NCI-H2196 treated with DMSO at 0.1 percent for 48 hours (cell line): ENCODE measurements at regions not wholly inside any gene's neighbourhood (a gene's known extent, or its start where the extent isn't known, plus 50 kb on each side); places are given as distances from the start of the nearest gene placed in this dataset.
"Not testable (repeated sequence)": the region's sequence is repeated elsewhere in the genome, so short reads cannot be mapped to it uniquely, and the experiment has no call there.

Experiments
- DNase-seq: peaks from one replicate; lab custom pipeline; 2025; ENCODE audit not compliant: unreplicated experiment; lab: John Stamatoyannopoulos, UW

DNA sequence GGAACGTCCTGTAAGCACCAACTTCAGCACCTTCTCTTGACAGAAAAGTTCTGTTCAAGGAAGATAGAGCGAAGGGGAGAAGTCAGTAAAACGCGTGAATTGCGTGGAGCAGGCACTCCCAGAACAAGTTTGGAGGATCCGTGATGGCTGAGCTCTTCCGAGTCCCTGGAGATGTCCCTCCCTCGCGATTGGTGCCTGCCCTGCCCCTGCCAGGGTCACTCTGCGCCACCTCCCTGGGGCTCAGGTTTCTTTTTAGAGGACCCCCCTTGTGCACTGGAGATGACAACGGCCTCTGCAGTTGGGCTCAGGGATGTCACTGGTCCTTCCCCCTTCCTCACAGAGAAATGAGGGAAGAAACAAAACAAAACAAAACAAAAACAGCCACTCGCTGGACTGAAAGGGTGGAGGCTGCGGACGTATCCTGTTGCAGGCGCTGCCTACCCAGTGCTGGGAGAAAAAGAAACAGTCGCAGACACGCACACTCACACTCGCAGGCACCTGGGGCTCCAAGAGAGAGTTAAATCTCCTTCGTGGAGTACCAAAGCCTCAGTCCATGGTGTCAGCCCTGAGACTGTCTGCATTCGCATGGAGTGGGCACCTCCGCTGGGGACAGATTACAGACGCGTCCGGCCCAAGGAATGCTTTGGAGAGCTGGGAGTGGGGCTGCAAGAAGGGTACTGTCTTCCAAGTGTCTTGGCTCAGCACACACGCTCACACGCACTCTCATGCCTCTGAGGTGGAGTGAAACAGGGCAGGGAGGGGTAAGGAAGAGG lies 512.7 kb downstream of the SLCO4C1 start:
- DNase-seq = no peak

DNA sequence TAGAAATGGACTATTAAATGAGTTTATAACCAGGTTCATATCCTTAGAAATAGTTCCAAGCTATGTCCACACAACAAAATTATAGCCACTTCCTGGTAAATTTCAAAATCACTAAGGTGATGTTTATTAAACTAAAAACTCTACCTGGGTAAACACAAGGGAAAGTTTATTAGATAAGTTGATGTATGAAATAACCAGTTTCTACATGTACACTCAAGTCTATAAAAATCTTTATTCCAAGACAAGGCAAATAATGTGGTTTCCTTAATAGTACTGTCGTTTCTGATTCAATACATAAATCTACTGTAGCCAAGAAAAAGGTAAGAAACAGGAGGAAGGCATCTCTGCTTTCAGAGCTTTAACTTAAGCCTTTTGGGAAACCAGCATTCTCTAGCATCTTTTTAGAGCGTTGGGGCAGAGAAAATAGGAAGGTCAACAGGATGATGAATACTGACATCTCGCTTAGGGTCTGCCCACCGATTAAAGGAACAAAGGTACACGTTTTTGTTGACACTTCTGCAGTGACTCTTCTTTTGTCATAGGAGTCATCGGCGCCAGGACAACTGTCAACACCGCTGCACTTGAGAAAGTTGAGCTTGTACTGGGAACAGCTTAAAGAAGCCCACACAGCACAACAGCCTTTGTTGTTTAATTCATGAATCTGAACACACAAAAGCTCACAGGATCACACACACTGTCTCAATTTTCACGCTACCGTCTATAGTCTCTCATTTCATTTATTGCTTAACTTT lies 513.6 kb downstream of the SLCO4C1 start:
- no peak for DNase-seq

DNA sequence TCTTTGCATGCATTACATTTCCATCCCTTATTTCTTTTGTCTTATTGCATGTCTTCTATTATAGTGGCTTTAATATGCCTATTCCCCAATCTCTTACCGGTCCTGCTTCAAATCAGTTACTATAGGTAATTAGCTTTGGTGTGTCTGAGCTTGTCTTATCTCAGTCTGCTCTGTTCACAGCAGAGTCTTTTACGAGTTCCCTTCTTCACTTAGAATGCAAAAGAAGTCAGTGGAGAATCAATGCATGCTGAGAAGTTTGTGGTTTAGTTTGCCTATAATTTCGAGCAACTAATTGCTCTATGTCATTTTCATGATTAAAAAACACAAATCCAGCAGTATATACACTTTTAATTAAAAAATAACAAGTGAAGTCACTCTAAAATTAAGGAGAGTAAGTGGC lies 545.0 kb downstream of the SLCO4C1 start:
- no peak for DNase-seq

DNA sequence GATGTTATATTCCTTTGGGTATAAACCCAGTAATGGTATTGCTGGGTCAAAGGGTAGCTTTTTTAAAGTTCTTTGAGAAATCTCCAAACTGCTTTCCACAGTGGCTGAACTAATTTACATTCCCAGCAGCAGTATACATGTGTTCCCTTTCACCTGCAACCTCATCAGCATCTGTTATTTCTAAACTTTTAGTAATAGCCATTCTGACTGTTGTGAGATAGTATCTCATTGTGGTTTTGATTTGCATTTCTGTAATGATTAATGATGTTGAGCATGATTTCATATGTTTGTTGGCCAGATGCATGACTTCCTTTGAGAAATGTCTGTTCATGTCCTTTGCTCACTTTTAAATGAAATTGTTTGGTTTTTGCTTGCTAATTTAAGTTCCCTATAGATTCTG lies 553.1 kb downstream of the SLCO4C1 start:
- not testable (repeated sequence) for DNase-seq

DNA sequence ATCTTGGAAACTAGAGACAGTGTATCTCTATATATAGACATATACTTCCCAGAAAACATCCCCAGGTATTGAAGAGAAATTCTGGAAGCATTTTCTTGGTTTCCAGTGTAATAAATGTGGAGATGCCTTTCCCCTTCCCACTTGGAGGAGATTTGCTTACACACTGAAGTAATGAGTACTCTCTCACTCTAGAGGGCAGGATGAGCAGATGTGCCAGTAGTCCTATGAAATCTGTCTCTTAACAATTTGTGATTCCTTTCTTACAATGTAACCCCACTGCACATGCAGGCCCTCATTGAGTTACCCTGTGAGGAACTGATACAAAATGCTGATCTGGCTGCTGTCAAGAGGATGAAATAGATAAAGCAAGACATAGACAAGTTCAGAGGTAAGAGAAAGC lies 567.2 kb downstream of the SLCO4C1 start:
- DNase-seq = no peak

DNA sequence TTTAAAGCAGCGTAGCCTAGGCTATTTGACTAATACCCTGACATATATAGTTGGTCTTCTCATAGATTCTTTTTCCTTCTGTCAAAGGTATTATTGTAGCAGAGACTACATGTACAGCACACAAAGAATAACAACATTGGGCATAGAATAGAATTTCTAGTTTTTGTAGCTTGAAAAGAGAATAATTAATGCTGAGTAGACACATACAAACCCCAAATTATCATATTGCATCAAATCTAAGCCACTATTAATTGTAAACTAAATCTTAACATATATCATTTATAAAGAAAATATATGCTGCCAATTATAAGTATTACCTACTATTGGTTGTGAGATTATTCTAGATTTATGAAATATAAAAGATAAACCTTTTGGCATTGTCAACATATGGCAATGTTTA lies 574.5 kb downstream of the SLCO4C1 start:
- DNase-seq = no peak

DNA sequence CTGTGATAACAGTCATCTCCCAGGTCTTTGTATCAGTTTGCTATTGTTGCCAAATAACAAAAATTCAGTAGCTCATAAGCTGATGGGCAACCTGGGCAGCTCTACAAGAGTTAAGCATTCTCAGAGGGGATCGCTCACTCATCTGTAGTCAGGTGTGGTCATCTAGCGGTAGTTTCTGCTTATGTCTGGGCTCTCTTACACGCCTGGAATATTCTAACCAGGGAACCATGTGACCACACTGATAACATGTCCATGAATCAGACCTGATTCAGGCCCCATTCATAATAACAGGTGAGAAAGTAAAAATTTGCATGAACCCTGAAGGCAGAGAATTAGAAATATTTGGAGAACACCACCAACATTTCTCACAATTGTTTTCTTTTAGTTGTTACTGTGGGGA lies 576.1 kb downstream of the SLCO4C1 start:
- DNase-seq = no peak

DNA sequence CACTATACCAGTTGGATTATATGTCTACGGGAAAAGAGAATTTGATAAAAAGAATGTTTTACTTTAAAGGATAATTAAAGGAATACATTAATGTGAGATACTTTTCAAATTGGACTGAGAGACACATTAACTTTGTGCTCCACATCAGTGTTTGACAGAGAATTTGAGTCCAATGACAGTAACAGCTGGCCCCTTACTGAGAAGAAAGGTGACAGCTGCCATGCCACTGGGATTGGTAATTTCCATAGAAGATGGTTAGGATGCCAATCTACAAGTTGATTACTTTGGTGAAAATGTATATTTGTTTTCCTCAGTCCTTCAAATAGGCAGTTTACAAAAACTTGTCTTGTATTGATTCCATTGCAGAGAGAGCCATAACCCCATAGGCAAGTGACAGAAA lies 578.4 kb downstream of the SLCO4C1 start:
- DNase-seq = no peak

DNA sequence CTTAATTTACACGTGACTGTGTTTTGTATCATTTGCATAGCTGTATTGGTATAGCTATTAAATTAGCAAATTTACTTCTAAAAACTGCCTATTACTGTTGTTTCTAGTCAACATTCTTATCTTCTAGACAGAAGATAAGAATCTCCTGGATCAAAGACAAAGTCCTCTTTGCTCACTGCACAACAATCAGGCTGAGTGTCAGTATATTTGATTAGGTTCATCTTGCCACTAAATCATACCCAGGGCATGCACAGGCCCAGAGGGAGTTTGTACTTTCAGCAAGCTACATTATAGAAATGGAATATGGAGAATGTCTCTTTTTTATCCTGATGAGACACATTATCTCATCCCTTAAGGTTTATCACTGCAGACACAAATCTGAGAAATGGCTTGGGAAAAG lies 579.1 kb downstream of the SLCO4C1 start:
- DNase-seq = no peak

DNA sequence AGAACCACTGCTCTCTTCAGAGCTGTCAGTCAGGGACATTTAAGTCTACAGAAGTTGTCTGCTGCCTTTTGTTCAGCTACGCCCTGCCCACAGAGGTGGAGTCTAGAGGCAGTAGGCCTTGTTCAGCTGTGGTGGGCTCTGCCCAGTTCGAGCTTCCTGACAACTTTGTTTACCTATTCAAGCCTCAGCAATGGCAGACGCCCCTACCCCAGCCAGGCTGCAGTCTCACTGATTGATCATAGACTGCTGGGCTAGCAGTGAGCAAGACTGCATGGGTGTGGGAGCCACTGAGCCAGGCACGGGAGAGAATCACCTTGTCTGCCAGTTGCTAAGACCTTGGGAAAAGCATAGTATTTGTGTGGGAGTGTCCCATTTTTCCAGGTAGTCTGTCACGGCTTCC lies 580.3 kb downstream of the SLCO4C1 start:
- not testable (repeated sequence) for DNase-seq

DNA sequence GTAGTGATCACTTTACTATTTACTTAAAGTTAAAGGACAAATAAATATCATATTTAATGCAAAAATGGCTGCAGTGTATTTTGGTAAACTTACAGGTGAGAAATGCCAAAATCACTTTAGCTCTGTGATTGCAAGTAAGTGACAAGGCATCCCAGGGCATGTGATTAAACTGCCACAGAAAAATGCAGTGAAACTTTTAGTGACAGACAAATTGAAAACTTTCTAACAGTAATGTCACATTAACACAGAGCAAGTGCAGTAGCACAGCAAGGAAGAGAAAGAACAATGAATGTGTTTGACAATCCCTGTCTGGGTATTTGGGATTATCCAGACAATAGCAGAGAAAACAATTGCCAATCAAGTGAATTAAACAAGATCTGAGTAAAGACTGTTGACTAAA lies 606.8 kb downstream of the SLCO4C1 start:
- DNase-seq = no peak

DNA sequence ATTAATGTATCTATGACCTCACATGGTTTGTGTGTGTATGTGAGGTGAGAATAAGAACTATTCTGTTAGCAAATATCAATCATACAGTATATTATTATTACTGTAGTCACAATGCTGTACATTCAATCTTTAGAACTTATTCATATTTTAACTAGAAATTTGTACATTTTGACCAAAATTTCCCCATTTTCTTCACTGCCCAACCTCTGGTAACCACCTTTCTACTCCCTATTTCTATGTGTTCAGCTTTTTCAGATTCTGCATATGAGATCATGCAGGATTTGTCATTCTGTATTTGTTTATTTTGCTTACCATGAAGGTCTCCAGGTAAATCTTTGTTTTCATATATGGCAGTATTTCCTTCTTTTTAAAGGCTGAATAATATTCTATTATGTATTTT lies 607.9 kb downstream of the SLCO4C1 start:
- DNase-seq = no peak

DNA sequence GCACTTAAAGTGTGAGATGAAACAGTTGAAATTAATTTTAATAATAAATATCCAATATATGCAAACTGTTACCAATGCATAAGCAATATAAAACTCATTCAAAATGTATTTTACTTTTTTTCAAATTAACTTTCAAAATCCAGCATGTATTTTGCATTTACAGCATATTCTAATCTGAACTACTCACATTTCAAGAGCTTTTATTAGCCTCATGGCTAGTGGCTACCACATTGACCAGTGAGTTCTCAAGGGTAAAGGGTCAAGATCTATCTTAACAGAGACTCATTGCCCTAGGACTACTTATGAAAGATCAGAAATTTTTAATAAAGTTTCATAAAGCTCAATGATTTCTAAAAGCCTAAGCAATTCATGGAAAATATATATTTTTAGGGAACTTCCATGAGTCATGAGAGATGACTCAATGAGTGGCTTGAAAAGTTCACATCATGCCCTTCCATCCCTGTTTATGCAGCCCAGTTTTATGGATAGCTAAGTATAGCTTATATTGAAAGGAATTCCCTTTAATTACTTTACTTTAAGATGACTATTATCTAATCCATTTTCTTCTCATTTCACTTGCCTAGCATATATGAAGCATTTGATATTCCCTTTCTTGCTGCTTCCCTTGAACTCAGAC lies 608.6 kb downstream of the SLCO4C1 start:
- DNase-seq = no peak

DNA sequence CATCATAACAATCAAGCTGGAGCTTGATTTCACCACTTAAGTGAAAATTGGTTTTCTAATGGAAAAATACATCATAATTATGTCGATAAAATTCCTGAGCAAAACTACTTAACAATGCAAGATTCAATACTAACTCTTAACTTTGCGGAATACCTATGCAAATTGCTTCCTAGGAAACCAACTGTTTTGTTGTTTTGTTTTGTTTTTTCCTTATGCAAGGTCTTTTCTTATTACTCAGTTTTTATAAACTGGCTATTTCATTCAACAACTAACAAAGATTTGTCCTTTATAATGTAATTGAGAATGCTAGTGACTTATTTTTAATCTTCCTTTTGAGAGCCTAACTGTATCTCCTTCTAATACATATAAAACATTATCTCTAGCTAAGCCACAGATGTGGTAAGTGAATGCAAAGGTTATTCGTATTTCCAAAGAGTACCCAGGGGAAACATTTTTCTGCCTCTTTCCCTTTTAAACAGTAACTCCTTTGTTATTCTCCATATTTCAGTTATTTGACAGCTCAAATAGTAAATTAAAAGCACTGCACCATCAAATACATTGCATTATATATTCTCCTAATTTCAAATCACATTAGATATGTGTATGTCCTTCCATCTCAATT lies 609.4 kb downstream of the SLCO4C1 start:
- no peak for DNase-seq

DNA sequence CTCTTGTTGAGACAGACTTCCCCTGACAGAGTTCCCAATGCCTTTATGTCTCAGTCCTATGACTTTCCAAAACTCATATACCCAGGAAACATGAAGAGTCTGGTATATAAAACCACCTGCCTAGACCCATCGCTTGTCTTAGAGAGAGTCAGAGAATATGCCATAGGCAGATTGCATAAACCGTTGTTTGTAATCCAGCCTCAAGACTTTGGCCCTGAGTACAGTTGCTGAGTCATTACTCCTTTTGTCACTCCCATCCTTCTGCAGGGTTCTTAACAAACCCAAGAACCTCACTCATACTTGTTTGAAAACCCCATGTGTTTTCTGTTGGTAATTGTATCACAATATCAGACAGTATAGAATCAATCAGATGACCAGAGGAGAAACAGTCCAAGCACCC lies 616.3 kb downstream of the SLCO4C1 start:
- DNase-seq = no peak

DNA sequence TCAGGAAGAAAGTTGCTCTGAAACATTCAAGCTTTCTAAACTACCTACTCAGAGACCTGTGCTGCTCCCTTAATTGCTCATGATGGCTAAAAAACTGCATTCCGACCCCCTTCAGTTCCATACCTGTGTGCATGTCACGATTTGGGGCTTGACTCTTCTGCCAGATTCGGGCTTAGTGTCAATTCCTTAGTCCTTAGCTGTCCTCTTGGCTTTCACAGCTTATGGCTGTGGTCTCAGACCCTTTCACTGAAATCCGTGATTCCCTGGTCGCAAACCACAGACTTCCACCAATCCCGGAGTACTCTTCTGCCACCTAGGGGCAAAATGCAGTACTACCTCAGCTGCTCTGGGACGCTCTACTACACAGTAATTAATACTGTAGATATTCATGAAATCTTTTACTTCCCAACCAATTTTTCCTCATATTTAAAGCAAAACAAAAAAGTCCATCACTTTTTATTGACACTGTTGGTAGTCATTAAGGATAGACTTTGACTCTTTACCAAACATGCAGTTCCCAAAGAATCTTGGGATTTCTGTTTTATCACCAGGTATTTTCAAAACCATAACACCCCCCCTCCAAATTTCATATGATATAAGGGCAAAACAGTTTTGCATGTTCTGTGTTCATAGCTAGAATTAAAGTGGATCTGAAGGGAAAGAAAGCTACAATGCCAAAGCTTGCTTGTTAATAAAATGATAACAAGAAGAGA lies 617.4 kb downstream of the SLCO4C1 start:
- no peak for DNase-seq

DNA sequence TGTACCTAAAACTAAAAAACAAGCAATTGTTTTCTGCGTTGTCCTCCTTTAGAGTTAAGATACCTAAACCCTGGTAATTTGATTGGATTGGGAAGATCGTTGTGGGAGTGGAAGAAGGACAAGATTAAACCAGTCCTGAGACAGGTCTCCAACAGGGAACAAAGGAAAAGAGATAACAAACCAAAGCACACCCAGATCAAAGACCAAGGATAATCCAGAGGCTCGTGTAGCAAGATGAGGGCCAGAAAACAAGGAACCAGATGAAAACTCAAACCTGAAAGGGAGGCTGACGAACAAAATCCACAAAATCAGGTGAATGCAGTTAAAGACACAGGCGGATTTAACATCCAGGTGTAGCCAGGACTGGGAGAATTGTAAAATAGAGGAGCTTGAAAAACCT lies 618.1 kb downstream of the SLCO4C1 start:
- no peak for DNase-seq

DNA sequence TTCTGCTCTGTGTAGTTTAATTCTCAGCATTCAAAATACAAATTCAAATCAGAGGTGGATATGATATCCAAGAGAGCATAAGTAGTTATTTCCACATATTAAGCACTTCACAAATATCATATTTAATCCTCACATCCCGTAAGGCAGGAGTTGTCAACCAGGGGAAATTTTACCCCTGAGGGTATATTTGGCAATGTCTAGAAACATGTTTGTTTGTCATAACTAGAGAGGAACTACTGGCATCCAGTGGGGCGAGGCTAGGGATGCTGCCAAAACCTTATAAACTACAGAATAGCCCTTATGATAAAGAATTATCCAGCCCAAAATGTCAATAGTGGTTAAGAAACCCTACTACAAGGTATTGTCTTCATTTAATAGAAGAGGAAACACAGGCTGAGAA lies 619.4 kb downstream of the SLCO4C1 start:
- DNase-seq = peak; percentile 7

DNA sequence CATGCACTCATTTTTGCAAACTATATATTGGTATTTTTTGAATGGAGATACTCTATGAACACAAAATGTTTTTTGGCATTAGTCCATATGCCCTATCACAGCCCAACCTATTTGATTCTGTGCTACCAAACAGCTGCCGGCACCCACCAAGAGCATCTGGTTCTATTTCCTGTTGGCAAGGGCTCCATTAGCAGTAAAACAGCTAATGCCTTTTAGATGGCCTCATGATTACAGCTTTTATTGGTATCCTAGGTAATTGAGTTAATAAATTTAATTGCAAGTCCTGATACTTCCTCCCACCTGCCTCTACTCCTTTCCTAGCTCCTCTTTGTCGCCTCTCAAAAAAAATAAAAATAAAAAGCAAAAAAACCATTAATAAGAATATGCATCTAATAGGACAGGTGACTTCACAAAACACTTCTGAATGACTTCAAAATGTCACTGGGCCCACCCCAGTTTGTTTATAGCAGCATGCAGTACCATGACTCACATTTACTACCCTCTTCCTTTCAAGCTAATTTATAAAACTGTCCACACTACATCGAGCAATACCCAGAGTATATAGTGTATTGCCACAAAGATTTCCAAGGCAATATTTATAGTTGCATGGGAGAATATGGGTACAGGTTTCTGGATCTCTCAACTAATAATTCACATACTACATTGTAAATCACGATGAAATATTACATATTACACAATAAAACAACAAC lies 620.4 kb downstream of the SLCO4C1 start:
- peak; percentile 61 for DNase-seq

DNA sequence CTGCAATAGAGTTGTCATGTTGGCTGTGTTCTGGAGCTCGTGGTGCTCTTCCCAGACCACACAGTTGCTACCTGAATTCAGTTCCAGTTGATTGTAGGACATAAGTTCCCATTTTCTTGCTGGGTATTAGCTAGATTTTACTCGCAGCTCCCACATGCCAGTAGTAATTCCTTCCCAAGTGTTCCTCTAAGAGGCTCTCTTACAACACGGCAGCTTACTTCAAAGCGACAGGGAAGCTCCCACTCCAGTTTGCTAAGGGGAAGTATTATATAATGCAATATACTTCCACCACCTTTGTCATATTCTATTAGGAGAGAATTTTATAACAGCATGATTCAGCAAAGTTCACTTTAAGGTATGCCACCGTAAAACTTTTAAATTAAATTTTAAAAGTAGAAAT lies 623.0 kb downstream of the SLCO4C1 start:
- no peak for DNase-seq
